NCI-H2196 treated with DMSO at 0.1 percent for 48 hours (cell line): ENCODE measurements at regions not wholly inside any gene's neighbourhood (a gene's known extent, or its start where the extent isn't known, plus 50 kb on each side); places are given as distances from the start of the nearest gene placed in this dataset.
"Not testable (repeated sequence)": the region's sequence is repeated elsewhere in the genome, so short reads cannot be mapped to it uniquely, and the experiment has no call there.

ENCODE experiments used
- DNase-seq: peaks from one replicate; lab custom pipeline; 2025; ENCODE audit not compliant: unreplicated experiment; lab: John Stamatoyannopoulos, UW

DNA sequence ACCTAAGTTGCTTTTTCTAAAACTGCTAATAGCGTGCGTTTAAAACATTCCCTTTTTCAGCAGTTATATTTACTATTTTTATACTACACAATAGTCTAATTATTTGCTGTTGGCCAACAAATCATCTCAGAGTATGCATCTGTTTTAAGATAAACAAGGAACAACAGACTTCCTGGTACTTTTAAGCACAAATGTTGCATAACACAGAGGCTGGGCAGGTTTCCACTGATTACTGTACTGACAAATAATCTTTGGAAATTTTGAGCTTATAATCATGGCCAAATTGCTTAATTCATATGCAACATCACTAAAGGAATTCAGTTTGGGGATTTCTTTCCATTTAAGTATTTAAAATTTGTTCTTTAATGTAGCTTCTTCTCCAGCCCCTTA is 737.4 kb upstream of the SALL3 start:
- no peak for DNase-seq

DNA sequence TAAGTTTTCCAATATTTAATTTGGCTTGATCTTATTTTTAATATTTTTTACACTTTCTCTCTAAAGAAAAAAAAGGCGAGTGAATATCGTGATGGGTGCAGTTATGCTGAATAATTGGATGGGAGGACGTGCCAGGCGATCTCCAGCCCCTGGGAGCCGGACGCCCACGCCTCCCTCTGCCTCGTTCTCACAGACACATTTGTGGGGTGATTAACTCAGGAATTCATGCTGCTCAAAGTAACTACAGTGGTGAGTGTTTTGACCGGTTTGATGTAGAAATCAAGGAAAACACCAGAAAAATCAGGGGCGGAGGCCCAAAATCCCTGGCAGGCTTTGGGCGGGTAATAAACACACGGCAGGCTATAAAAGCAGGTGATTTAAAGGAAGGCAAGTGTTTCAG is 736.8 kb upstream of the SALL3 start:
- DNase-seq, result no peak

DNA sequence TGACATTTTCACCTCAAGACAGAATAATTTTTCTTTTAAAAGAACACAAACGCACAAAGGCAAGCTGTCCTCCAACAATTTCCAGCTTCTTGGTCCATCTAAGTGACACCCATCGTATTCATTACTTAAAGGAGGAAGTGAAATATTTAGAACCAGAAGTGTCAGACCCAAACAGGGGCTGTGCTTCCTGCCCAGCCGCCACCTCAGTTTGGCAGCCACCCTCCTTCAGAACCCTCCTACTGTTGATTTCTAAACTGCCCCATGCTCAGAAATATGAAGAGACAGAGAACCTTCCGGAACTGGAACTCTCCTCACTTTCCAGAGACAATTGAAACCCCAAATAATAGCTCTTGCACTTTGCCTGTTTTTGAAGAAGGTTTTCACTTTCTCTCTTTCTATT is 734.8 kb upstream of the SALL3 start:
- no peak for DNase-seq

DNA sequence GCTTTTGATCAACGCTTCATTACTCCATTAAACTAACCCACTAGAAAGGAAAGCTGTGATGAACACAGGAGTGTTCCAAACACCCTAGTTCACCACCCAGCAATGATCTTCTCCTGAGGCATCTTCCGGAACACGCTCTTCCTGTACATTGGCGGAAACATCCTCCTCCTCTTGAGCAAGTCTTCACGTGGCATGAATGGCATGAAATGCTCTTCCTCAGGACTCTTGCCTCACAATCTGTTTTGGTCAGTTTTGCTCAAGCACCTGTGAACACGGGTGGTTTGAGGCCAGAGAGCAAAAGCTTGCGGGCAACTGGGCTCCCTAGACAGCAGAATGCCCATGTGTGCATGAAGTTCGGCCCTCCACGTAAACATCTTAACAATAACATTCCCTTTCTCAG is 734.2 kb upstream of the SALL3 start:
- DNase-seq, result no peak

DNA sequence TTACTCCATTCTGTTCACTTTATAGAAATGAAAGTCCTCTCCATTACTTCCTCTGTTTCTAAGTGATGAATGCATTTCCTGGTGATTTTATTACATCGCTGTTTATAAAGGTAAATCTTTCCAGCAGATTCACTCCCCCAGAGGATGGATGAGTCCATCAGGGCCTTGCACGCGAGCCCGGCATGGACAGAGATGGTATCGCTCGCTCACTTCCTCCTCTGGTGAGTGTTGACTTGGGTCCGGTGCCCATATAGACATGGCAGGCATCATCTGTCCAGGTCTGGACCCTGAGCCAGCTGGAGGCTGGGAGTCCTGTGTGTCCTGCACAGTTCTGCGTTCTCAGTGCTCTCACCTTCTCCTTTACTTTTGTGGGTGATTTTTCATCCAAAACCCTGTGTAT is 733.6 kb upstream of the SALL3 start:
- no peak for DNase-seq

DNA sequence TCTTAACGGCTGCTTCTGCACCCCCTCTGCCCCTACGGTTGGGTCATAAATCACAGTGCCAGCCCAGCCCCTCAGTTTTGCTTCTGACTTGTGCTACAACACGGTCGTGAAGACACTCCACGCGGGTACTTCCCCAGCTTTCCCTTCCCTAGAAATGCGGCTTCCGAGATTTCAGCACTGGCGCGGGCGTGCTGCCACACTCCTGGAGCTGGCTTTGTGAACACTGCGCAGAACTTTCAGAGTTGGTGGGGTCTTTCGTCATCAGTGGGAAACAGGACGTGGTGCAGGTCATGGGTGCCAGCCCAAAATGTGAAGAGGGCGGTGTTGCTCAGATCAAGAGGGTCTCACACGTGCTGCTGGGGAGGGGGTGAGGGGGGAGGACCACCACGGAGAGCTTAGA is 733.0 kb upstream of the SALL3 start:
- no peak for DNase-seq

DNA sequence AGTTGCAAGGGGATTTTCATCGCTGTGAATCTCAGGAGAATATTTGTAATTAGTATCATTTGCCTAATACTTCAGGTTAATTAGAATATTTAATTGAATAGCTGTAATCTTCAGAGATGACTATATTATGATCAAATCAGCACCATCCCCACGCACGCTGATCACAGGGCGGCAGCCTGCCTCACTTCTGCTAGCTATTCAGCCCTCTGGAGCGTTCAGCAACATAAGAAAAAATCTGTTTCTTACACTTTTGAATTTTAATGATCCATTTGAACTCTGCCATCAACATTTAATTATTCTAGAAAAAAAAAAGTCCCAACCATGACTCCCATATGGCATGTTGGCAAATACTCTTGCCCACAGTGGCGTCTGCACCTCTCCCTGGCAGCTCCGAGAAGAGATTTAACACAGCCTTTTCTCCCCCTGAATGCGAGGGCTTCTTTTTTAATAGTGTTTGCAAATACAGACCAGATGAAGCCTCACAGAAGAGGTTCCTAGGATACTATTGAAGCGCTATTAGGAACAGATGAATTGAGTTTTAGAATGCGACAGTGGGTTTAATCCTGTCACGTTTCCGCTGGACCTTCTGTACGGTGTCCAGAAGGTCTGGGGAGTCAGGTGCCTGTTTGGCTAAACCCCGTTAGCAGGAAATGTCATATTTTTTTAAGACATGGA is 731.9 kb upstream of the SALL3 start:
- no peak for DNase-seq

DNA sequence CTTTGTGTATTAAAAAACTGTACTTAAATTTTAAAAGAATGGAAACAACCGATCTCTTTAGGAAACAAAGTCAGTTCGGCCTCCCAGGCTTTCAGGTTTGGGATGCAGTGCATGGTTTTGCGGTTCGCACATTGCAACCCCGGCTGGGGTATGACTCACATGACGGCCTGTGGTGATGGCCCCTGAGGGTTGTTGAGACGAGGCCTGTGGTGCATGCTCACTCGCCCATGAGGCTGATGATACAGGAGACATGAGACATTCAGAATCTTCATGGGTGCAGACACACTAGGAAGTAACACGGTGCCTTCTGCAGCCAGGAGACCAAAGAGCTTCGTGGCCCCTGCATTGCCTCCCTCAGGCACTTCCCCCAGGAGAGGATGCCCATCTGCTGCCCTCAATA is 724.6 kb upstream of the SALL3 start:
- no peak for DNase-seq

DNA sequence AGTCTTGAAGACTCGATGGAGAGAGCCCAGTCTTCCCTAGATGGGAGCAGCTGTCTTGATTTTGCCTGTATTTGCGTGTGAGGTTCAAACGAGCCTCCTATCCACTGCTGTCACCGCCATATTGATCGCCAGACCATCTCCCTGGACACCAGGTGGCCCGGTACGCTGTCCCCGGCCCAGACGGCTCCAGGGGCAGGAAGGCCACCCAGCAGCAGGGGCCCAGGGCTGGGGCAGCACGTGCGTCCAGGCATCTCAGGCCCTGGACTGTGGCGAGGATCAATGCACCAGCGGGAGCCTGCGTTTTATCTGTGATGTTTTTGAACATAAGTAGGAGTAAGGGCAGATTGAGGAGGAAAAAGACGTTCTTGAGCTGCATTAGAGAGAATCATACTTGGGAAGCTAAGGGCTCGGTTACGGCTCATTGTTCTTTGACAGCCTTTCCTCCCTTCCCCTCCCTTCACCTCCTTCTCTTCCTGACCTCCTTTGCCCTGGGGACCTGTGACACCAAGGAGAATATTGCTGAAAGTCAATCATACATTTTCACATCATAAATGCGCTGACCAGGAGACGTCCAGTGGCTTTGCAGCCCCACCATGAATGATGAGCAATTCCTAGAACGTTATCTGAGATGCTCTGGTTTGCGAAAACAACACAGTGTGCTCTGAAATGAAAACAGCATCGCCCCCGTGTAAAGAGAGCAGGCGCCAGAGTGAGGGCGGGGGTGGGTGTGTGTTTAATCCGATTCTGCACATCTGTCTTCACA is 711.2 kb upstream of the SALL3 start:
- DNase-seq, result no peak

DNA sequence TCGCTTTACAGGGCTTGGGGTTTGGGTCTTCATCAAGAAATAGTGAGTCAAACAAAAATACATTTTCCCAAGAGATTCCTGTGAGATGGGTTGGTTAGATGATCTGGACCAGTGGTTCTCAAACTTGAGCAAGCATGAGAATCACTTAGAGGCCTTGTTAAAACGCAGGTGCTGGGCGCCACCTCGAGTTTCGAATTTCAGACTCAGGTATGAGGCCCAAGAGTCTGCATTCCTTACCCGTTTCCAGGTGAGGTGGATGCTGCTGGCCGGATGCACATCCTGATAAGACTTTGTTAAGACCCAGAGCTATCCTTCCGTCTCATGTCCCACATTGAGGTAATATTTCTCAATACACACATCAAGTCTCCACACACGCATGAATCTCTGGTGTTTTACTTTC is 707.8 kb upstream of the SALL3 start:
- no peak for DNase-seq

DNA sequence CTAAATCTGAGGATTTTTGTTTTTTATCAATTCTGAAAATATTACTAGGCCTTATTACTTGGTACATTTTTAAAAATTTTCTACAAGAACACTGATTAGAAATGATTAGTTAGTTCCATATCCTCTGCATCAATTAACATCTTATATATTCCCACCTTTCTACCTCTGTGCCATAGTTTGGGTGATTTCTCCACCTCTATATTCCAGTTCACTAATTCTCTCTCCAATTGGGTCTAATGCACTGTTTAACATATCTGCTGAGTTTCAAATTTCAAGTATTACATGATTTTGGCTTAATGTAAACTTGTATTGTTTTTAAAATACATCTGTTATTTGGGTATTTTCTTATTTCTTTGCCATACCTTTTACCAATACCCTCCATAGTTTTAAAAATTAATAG is 705.7 kb upstream of the SALL3 start:
- no peak for DNase-seq

DNA sequence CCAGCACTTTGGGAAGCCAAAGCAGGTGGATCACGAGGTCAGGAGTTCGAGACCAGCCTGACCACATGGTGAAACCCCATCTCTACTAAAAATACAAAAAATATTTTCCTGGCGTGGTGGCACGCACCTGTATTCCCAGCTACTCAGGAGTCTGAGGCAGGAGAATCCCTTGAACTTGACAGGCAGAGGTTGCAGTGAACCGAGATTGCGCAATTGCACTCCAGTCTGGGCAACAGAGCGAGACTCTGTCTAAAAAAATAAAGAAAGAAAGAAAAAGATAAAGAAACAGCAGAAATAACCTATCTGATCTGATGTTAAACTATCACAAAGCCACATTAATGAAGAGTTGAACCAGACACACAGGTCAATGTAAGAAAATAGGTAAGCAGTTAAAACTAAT is 696.2 kb upstream of the SALL3 start:
- not testable (repeated sequence) for DNase-seq

DNA sequence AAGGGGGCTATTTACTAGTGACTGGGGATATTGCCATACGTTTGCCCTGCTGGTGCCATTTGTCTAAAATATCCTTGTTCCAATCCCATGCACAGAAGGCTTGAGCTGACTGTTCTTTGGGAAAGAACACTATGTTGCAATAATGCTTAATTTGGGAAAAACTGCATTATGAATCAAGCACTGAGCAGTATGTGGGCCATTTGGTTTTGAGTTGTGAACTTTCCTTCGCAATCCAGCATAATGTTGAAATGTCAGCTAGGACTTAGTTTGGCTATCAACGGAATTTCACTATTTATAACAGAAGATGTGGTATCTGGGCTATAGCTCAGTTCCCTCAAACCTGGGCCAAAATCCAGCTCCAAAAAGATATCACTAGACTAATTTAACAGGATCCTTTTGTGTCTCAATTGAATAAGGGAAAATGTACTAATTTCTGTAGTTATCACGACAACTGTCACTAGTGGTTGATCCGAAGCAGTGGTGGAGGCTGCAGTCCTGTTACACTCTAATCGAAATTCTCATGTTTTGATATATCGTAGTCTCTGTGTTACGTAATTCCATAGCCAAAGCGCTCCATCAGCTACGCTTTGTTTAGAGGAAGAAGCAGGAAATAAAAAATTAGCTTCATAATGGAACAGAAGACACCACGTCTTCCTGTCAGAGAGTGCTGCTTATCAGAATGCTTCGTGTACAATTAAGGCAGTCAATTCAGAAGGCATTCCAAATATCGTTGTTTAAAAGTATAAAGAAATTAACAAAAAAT is 686.8 kb upstream of the SALL3 start:
- no peak for DNase-seq

DNA sequence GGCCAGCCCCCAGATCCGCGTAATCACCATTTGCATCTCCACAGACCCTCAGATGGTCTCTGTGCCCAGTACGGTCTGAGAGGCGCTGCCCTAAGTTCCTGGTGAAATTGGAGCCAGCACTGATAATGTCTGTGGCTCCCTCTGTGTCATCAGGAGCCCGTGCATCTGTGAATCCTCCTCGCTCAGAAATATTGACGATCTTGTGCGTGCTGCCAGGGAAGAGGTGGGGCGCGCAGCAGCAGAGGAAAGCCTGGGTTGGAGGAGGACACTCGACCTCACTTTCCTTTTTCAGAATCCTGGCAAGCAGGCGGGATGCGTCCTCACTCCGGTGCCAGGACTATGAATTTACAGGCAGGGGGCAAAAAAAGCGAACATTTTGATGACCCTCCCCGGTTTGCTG is 686.1 kb upstream of the SALL3 start:
- no peak for DNase-seq

DNA sequence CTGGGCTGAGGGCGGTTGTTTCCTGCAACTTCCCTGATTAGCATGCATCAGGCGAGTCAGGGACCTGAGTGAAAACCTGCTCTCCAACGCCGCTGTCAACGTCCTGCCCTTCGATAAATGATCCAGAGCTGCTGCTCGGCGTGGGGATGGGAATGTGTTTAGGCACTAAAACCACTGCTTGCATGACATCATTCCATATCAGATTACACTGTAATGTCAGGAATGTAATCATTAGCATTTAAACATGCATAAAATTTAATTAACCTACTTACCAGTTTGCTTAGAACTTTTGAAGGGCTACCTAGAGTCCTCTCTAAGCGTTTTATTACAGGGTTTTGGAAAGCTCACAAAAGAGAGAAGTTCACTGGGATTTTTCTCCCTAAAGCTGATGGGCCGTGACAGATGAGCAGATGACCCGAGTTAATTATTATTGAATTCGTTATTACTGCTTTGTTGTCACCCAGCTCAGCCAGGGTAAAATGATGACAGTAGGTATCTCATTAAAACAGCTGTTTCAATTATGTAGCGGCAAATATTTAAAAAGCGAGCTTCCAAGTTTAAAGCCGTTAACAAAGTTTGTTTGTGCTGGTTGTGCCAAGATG is 685.6 kb upstream of the SALL3 start:
- no peak for DNase-seq

DNA sequence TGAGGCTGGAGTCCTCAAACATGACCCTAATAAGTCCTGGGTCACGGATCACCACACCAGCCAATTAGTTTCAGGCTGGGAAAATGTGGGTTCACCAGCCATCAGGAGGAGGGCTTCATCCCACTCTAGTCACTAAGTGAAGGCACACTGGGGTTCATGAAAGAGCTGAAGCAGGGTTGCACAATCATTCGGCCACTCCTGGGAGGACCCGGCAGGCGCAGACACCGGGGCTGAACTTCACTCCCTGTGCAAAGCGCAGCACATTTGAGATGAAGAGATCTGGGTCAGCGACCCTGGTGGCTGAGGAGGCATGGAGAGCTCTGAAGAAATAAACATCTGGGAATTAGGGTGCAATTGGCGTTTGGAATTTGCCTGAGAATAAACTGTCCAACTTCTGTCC is 684.4 kb upstream of the SALL3 start:
- DNase-seq, result no peak

DNA sequence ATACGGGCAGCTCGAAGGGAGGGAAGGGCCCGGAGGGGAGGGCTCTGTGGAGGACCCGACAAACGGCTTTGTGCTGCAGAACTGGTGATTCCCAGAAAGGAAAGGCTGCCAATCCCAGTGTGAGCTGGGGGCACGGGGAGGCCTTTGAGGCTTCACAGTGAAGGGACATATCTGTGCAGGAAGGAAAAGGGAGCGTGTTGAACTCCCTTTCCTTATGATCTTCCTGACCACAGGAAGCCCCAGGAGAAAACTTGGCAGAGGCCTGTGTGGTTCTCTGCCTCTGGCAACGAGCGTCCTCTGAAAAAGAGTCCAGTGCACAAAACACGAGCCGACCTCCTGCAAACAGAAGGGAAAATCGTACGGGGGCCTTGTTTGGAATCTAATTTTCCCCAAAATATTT is 683.5 kb upstream of the SALL3 start:
- no peak for DNase-seq

DNA sequence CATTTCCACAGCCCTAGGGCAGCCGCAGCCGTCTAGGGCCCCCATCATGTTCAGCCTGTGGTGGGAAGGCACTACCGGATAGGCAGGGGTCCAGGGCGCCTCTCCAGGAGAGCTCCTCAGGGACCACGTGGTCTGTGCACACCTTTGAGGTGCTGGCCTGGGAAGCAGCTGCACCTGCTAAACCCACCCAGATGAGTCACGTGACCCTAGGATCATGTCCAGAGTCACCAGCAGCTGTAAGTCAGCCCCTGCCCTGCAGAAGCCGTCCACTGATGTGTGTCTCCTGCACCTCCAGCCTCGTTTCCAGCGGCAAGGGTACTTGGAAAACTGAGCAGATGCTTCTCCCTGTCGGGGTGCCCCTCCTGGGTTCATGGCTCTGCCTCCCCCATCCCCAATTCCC is 682.6 kb upstream of the SALL3 start:
- no peak for DNase-seq

DNA sequence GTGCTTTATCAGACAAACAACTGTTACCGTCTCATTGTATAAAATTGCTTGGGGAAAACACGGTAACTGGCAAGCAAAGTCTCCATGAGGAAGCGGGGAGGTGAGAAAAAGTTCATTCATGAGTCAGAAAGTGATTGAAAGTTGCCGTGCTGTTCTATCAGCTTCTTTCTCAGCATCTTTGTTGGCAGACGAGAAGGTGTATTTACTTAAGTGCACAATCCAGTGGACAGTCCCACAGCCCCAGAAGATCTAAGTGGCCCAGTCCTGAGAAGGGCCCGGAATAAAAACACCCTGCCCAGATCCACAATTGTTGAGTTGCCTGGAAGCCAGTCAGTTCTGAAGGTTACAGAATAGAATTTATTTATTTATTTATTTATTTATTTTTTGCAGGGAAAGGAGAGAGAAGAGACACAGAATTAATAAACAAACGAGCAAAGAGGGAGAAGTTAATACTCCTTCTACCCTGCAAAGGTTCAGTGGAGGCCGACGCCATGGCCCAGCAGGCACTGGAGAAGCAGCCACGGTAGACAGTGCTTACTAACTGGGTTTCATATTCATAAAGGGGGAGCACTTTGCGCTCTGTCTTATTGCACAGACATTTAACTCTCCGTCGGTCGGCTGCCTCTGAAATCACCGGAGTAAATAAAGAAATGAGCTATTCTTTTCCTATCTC is 676.0 kb upstream of the SALL3 start:
- DNase-seq, result no peak

DNA sequence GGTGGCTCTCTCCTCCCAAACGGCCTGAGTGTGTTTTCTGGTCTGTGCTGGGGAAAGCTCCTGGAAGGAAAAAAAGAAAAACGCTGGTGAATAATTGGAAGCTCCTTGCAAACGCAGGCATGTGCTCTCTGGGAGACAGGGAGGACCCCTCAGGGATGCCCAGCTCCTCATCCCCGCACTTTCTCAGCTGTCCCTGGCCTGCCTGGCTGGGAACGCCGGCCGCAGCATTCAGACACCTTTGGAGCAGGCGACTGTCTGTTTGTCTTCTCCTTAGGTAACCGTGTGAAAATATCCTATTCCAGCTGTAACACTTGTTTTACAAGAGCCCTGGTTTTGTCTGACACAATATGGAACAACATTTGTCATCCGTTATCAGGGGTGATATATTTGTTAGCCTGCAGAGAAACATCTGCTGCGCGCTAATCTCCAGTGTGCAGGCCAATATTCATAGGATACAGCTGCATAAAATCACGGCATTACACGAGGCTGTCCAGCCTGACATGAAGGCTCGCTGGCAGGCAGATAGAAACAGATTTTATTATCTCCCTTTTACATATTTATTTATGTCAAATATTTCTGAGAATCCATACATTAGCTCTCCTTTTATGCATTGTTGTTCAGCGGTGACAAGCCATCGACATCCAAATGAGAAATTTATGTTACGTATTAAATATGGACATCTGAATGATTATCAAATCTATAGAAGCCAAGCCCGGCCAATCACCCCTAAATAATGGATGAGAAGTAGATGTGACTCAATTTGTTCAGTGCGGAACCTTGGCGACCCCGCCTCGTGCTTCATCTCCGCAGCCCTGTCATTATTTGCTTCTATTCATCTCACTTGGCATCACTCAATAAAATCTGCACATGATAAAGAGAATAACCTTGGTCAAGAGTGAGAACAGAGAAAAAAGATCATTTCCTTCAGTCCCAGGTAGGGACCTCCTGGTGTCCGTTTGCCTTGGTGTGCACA is 675.1 kb upstream of the SALL3 start:
- DNase-seq, result no peak
